LHCN-M2 (cell line): ENCODE measurements at regions not wholly inside any gene's neighbourhood (a gene's known extent, or its start where the extent isn't known, plus 50 kb on each side); places are given as distances from the start of the nearest gene placed in this dataset.

Experiments
- DNase-seq: peaks from one replicate; pipeline ENCODE4 v3.0.0-alpha.2; 2012; ENCODE audit warnings: low read depth

DNA sequence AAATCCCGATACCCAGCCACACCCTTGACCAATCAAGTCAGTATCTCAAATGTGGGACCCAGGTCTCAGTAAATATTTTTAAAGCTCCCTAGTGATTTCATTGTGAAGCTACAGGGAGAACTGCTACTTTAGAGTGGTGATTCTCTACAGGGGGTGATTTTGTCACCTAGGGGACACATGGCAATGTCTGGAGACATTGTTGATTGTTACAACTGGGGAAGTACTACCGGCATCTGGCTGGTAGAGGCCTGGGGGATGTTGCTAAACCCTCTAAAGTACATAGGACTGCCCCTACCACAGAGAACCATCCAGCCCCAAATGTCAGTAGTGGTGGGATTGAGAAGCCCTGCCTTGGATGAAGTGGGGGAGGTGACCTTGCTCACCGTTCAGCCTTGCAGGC is 152.9 kb downstream of the RPS24 start:
- DNase-seq = no peak

DNA sequence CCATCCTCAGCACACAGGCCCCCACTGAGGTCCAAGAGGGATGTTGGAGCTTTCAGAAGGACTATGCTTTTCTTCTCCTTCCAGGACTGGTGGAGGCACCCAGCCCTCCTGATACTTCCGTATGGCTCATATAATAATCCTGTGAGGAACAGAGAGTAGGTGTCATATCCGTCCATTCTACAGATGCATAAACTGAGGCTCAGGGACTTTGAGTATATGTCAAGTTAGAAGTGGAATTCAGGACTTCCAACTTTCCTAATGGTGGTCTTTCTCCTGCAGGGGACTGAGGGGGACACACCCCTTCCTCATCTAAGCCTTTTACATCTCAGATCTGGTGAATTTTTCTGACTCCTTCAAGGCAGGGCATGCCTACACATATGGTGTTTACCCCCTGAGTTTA is 153.7 kb downstream of the RPS24 start:
- no peak for DNase-seq

DNA sequence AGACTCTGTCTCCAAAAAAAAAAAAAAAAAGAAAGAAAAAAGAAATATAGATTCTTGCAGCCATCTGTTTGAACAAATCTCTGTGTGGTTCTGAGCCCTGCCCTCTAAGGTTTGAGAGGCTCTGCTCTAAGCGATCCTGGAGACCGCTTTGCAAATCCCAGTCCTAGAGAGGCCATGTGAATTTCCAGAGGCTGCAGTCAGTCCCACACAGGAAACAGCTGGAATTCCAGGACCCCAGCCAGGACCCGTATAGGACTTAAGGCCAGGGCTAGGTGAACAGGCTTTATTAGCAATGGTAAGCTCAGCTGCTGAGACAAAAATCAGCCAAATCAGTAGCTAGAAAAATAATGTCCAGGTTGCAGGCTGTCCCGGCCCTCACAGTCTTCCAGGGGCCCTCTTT is 154.8 kb downstream of the RPS24 start:
- DNase-seq = no peak

DNA sequence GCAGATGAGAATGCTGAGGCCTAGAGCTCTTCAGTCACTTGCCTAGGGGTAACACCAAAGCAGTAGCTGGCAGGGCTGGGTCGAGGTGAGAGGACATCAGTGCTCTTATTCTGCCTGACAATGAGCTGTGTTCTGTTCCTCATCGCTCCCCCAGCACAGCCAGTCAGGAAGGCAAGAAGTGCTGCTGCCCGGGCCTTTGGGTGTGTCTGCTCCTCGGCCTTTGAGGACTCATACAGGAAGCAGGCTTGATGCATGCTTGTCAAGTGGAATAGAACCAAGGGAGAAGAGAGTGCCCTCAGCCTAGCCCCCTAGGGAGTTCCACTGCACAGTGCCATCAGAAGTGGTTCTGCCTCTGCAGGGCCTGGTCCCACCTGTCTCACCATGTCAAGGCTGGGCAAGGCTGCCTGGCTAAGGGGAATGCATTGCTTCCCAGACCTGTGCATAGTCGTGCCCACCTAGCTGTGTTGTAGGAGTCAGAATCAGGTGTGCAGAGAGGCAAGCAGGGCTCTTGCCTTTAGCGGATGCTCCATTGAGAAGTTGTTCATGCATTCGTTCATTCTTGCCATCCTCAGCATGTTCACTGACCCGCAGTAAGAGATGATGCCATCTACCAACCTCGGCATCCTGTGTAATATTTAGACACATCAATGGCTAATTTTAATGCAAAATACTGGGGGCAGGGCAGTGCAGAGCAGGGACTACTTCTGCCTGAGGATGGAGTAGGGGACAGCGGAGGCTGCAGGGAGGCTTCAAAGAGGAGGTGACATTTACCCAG is 156.6 kb downstream of the RPS24 start:
- no peak for DNase-seq

DNA sequence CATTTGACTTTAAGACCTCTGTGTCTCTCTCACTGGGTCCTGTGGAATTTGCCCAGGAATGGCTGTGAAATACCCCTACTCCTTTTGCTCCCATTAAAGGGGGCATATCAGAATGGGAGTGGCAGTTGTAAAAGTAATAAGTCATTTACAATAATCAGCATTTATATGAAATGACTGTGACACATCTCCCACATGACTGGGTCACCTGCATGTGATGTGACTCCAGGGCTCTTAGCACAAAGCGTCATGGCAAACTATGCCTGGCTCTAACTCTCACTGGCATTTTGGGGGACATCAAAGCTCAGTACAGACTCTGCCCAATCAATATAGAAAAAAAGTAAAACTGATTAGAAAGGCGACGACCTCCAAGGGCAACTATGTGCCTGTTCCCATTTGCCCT is 157.6 kb downstream of the RPS24 start:
- no peak for DNase-seq

DNA sequence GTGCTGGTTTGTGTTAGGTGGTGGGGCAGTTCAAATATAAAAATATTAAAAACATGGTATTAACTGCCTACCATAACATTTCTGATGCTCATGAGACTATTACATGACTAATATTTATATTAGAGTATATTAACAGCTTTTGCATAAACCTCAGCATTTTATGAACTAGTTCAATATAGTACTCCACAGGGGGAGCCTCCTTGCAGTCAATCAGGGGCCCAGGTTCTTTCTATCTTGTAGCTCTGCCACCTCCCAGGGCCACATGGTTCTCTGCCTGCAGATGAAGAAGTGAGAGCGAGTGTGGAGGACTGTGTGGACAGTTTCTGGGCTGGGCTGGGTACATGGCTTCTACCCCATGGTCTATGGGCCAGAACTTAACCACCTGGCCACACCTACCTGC is 159.5 kb downstream of the RPS24 start:
- DNase-seq = no peak

DNA sequence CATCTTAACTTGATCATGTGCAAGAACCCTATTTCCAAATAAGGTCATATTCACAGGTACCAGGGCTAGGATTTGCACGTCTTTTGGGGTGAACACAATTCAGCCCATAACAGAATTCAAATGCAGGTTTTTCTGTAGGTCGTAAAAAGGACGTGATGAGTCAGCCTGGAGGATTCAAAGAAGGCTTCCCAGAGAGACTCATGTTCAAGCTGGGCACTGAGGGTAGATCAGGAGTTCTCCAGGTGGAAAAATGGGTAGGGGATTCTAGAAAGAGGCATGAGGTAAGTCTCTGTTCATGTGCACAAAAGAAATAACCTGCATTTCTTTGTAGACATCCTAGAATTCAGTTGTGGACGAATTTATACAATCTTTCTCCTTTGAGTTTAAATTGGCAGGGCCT is 160.4 kb downstream of the RPS24 start:
- DNase-seq = no peak

DNA sequence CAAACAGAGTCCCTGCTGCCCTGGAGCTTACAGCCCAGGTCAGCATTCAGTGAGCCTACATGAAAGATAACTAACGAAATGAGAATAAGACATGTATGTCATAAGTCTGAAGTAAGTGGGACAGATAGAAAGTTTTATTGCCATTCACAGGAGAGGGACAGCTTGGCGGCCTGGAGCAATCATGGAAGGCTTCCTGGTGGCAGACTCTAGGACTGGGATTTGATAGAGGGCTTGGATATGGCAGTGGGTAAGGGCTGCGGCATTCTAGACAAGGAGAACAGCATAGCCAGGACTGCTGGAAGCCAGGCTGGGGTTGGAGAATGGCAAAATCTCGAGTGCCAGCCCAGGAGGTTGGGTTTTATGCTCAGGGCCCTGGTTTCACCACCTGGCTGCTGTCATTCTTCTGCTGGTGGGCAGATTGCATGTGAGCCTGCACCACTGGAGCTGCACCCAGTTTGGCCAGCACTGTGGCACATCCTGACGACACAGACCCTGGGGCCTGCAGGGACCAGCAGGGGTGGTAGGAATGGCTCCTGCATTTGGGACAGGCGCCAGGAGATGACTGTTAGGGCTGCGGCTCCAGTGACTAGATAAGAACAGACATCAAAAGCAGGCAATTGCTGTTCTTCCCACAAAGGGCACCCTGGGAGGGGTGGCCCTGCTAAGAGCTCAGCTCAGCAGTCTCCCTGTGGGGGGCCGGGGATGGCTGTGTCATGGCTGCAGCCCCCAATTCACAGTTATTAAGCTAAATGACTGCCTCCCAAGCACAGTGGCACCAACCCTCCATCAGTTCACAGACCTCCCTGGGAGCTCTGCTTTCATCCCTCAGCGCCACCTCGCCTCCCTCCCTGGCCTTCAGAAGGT is 161.1 kb downstream of the RPS24 start:
- peak; percentile 68 for DNase-seq

DNA sequence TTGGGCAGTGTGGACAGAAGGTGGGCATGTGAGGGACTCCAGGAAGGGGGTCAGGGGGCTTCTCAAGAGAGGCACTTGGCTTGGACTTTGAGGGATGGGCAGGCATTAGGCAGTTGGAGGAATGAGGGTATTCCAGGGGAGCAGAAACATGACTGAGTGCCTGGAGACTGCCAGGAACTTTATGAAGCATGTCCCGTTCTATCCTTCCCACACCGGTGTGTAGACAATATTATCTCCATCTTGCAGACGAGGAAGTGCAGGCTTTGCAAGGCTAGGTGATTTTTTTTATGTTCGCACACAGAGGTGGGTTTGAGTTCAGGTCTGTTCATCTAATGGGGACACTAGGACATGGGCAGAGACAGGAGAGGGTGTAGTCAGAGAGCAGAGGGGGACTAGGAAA is 162.7 kb downstream of the RPS24 start:
- no peak for DNase-seq

DNA sequence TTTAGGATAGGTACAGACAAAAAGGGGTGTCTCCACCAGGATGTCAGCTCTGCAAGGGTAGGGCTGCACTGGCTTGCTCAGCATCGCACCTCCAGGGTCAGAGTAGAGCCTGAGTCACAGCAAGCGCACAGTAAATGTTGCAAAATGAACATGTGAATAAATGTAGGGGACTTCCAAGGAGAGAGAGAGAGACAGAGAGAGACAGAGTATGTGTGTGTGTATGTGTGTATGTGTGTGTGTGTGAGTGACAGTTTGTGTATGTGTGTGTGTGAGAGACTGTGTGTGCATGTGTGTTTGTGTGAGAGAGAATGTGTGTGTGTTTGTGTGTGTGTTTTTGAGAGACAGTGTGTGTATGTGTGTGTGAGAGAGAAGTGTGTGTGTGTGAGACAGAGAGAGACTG is 163.3 kb downstream of the RPS24 start:
- peak; percentile 21 for DNase-seq

DNA sequence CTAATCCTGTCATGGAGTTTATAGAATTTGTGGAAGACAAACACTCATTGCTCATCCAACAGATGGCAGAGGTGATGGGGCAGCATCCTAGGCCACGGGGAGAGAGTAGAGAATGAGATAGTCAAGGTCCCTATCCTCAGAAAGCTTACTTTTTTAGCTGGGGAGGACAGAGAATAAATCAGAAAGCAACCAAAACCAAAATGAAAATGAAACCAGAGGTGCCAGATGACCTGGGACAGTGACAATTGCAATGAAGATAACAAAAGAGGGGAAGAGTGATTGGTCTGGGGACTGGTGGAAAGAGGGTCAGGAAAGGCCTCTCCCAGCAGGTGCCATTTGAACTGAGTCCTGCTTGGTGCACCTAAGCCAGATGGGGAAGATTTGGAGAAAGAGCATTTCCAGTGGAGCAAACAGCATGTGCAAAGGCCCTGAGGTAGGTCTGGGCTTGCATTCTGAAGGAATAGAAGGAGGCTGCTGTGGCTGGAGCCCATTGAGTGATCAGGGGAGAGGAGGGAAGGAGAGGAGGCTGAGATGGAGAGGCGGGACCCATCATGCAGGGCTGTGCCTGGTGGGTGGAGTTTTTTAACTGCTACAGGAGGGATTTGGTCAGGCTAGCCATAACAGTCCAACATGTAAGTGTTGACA is 164.1 kb downstream of the RPS24 start:
- no peak for DNase-seq

DNA sequence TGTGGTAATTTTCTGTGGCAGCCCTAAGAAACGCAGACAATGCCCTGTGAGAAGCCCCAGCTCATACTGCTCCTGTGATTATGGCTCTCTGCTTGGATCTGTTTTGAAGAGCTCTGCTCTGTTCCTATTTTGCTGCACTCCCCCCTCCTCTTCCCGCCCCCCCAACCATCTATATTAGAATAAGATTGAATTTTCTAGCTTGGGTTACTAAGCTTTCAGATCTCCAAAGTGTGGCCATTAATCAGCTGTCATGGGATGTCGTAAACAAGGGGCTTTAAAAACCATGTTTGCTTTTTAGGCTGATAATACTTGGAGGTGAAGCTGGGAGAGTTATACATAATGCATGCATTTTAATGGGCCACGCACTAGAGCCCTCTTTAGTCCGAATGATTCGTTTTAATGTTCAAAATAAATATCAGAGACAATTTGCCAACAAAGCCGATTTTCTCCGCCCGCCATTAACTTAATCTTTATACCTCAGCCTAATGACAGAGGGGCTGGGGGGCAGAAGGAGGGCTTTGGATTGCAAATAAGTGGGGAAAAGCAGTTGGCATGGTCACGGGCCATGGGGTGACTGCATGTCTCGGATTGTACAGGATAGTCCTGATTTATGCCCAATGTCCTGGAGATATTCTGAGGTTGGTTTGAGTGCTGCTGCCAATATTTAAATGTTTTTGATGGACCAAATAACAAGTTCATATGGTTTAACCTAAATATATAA is 165.5 kb downstream of the RPS24 start:
- no peak for DNase-seq

DNA sequence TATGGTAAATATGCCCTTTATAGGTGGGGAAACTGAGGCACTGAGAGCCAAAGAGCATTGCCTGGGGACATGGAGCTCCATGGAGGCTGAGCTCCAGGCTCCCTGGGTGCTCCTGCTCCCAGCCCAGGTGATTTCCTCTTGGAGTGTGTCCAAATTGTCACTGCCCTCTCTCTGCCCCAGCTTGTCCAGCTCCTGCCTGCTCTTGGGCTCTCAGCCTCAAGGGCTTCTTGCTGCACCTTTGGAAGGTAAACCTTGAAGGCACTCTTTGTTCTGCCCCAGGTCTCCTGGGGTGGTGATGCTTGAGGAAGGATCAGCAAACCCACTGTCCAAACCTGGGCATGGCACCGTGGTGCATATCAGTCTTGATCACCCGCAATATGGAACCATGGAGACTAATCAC is 166.1 kb downstream of the RPS24 start:
- DNase-seq = no peak

DNA sequence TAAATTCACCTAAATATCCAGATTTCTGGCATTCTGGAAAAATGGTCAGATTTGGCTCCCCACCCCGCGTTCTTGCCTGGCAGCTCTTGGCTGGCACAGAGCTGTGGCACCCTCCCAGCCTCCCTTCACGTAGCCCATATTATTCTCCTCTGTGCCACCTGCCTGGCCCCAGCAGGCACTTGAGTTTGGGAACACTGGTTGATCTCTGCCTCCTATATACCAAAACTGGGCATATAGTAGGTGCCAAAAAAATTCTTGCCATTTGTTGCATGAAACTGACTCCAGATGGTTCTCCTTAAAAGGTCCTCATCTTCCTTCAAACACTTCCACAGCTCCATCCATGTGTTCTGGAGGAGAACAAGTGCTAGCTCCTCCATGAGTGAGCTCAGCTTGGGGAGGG is 167.0 kb downstream of the RPS24 start:
- DNase-seq = no peak

DNA sequence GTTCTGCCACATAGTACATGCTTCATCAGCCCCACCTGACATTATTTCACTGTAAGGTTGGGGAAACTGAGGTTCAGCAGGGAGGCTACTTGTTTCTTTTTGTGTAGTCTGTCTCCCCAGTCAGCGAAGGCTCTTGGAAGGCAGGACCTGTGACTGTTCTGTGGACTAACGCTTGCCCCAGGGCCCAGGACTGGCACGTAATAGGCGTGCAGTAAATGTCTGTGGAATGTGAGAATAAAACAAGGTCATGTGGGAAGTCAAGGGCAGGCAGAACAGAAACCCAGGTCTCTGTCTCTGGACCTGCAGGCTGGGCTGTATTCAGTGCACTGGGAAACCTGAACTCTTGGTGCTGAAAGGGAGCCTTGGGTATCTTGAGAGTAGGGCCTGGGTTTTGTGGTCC is 168.7 kb downstream of the RPS24 start:
- DNase-seq = no peak

DNA sequence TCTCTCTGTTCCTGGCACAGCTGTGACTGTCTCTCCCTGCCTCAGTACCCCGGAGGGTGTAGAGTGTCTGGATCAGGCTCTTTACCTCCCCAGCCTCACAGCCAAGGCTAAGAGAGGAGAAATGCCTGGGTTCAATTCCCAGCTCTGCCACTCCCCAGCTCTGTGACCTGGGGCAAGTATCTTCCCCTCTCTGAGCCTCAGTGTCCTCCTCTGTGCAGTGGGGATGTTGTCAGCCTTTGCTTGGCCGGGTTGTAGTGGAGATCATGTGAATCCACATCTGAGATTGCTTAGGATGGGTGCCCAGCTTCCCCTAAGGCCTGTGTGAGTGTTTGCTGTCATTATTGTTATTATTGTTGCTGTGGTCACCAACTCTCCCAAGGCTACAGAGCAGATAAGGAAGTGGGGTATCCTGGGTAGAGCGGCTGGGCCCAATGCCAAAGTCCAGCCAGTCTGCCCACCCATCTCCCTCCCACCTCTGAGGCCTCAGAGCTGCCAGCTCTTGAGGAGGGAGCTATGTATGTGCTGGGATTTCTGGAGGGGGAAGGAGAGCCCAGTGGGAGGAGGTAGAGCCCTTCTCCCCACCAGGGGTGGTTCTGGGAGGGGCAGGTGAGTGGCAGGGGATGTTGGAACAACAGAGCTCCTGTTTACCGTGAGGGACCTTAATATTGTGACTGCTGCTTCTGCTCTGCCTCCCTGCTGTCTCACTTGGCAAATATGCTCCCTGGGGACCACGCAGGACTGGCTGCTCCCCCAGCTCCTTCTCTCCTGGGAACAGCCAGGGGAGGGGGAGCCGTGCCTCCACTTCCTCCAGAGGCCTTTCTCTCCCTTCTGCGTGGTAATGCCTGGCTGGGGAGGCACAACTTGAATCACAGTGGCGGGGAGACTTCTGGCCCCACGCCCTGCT is 170.5 kb downstream of the RPS24 start:
- DNase-seq = no peak

DNA sequence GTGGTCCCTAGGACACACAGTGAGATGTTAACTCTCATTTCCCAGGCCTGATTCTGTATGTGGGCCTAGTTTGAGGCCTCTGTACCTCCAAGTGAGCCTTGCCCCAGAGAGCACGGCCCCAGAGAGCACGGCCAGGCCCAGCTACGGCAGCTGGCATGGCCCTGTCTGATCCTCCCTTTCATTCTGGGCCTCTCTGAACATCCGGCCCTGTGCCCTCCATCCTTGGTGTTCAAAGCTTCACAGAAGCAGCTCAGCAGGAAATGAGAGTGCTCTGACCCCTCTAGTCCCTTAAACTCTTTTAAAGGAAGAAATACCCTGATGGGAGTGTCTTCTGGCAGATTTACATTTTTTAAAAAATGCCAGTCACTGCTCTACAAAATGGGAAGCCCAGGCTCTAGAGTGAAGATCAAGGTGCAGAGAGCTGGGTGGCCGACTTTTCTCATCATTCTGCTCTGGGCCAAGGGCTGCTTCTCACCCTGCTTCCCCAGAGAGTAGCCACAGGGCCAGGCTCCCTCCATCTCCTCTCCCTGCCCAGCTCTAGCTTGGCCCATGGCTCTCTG is 171.9 kb downstream of the RPS24 start:
- no peak for DNase-seq

DNA sequence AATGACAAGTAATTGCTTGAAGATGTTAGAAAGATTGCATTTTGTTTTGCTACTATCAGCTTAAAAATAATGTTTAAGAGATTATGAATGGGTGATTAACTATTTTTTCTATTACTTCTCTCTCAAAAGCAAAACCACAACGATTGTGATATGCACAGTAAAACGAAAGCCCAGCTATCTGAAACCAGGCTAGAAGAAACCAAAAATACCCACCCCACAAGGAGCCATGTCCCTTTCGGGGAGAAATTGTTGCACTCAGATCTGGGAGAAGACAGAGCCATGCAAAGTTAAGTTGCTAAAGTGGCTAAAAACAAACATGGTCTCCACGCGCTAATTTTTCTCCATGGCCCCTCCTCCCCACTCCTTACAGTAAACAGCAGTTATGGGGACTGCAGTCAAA is 173.6 kb downstream of the RPS24 start:
- no peak for DNase-seq

DNA sequence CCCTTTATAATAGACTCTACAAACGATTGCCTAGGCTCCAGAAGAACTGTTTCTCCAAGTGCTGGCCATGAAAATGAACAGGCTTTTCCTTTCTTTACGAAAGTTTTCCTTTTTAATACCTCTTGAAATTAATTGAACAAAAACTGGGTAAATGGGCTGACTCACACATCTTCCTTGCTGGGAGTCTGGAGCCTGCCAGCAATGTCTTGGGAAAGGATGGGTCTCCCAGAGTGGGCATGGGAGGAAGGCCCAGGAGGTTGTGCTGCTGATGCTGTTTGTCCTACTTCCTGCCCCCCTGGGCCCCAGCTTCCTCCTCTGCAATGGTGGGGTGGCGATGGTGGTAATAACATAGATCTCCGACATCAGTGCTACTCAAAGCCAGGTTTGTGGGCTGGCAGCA is 174.1 kb downstream of the RPS24 start:
- no peak for DNase-seq

DNA sequence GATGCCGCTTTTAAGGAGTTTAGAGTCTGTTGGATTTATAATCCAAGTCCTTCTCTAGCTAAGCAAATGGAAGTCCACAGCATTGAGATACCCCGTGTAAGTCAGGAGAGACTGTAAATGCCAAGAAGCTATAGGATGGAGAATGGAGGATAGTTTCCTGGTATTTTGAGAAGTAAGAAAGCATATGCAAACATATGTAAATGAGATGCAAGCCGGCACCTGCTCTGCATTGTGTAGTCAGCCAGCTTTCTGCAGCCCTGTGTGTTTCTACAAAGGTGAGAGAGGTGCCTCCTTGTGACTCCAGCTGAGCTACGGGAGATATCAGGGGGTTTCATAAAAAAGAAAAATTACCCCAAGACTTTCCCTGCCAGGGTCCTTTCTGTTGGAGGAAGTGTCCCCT is 176.3 kb downstream of the RPS24 start:
- DNase-seq = no peak

DNA sequence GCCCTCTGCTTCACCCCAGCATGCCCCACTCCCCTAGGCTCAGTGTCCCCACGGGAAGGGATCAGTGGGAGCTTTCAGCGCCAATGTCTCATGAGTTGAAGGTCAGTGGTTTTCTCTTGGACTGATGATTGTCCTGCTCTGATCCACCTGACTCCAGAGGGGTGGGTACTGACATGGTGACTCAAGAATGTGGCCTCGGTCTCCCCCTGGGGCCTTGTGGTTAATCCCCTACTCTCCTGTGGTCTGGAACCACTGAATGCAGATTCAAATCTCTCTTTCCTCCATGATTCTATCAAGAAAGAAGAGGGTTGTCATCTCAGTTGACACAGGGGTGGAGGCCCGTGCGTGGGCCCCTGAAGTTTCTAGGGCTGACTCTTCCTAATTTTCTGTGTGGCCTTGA is 176.9 kb downstream of the RPS24 start:
- DNase-seq = no peak
